Medulla oblongata (tissue), 1 donor: ENCODE measurements at regions not wholly inside any gene's neighbourhood (a gene's known extent, or its start where the extent isn't known, plus 50 kb on each side); places are given as distances from the start of the nearest gene placed in this dataset.

Source experiments
- DNase-seq: peaks from one replicate; pipeline ENCODE4 v3.0.0-alpha.2; 2015; ENCODE audit errors: extremely low spot score

GRCh38 chr4:128570387-128570975 lies 239.0 kb upstream of the JADE1 start:
- DNase-seq: peak; percentile 35

- DNase-seq: no peak
Observed at GRCh38 chr4:128566693-128567092, 242.8 kb upstream of the JADE1 start.

GRCh38 chr4:128565565-128566186 lies 243.8 kb upstream of the JADE1 start:
- DNase-seq: peak; percentile 20

- DNase-seq: no peak
Observed at GRCh38 chr4:128565054-128565453, 244.4 kb upstream of the JADE1 start.

- no peak for DNase-seq
Observed at GRCh38 chr4:128564081-128564630, 245.3 kb upstream of the JADE1 start.

GRCh38 chr4:128560754-128561495 lies 248.6 kb upstream of the JADE1 start:
- no peak for DNase-seq

GRCh38 chr4:128558896-128559679 lies 250.4 kb upstream of the JADE1 start:
- DNase-seq: peak; percentile 41

- no peak for DNase-seq
Observed at GRCh38 chr4:128556756-128557155, 252.7 kb upstream of the JADE1 start.

- peak; percentile 23 for DNase-seq
Observed at GRCh38 chr4:128553686-128554515, 255.6 kb upstream of the JADE1 start.

- no peak for DNase-seq
Observed at GRCh38 chr4:128552586-128552907, 257.0 kb upstream of the JADE1 start.

GRCh38 chr4:128551280-128551679 lies 258.2 kb upstream of the JADE1 start:
- no peak for DNase-seq

- no peak for DNase-seq
Observed at GRCh38 chr4:128550060-128550459, 259.4 kb upstream of the JADE1 start.

GRCh38 chr4:128549636-128550035 lies 259.9 kb upstream of the JADE1 start:
- no peak for DNase-seq

- DNase-seq: no peak
Observed at GRCh38 chr4:128548381-128548780, 260.8 kb upstream of the PGRMC2 start.

- no peak for DNase-seq
Observed at GRCh38 chr4:128544272-128544671, 256.7 kb upstream of the PGRMC2 start.

GRCh38 chr4:128543696-128544095 lies 256.1 kb upstream of the PGRMC2 start:
- DNase-seq: no peak

GRCh38 chr4:128542047-128542446 lies 254.4 kb upstream of the PGRMC2 start:
- no peak for DNase-seq

GRCh38 chr4:128540122-128540521 lies 252.5 kb upstream of the PGRMC2 start:
- DNase-seq: no peak

- no peak for DNase-seq
Observed at GRCh38 chr4:128538111-128538882, 250.7 kb upstream of the PGRMC2 start.

- DNase-seq: no peak
Observed at GRCh38 chr4:128536746-128537145, 249.1 kb upstream of the PGRMC2 start.
